PFSK-1 (cell line): ENCODE measurements at regions not wholly inside any gene's neighbourhood (a gene's known extent, or its start where the extent isn't known, plus 50 kb on each side); places are given as distances from the start of the nearest gene placed in this dataset.

Experiments
- FOXP2 ChIP-seq: optimal IDR thresholded peaks from 2 replicates; pipeline ENCODE3; 2011; ENCODE audit warnings: borderline replicate concordance, control low read depth, inconsistent platforms; ENCODE audit not compliant: insufficient read depth; ENCODE audit errors: extremely low read length, extremely low read depth
- POLR2AphosphoS5 ChIP-seq: IDR thresholded peaks from 2 replicates; pipeline ENCODE4 v1.6.1; 2012; ENCODE audit warnings: low read depth, mild to moderate bottlenecking, control low read depth, low read length, moderate library complexity
- REST ChIP-seq, 2 experiments: IDR thresholded peaks; 2 replicates each; pipeline versions ENCODE4 v1.6.1 to v1.8.0; 2011 to 2012; ENCODE audit warnings: low read depth in 2 of 2, low read length in 2 of 2, control low read depth in 1 of 2, inconsistent platforms in 1 of 2, mild to moderate bottlenecking in 1 of 2, moderate library complexity in 1 of 2; ENCODE audit not compliant: insufficient read depth in 1 of 2
- SIN3A ChIP-seq: IDR thresholded peaks from 2 replicates; pipeline ENCODE4 v1.6.1; 2012; ENCODE audit warnings: mild to moderate bottlenecking, low read length, moderate library complexity, borderline replicate concordance; ENCODE audit not compliant: insufficient read depth
- TAF1 ChIP-seq: IDR thresholded peaks from 2 replicates; pipeline ENCODE4 v1.6.1; 2012; ENCODE audit warnings: low read length, control low read depth, borderline replicate concordance; ENCODE audit not compliant: insufficient read depth

- TF ChIP-seq POLR2AphosphoS5 (no peak), REST (IDR thresholded peaks at IDR 0.05; ENCODE audit: insufficient read depth in 1 of 2, low read depth in 2 of 2, low read length in 2 of 2) (no peak)
Observed at GRCh38 chr1:55641947-55642346, 426.8 kb upstream of the USP24 start.

- TF ChIP-seq POLR2AphosphoS5 (peak; percentile 42; the same call in 1 of the 2 replicates), REST (IDR thresholded peaks at IDR 0.05; ENCODE audit: insufficient read depth in 1 of 2, low read depth in 2 of 2, low read length in 2 of 2) (0 out of 4 replicates have a peak, but pooled peaks of 1 of the 2 experiments have one; percentile 36), TAF1 (no peak), FOXP2 (no peak)
Observed at GRCh38 chr1:55640708-55641473, 425.7 kb upstream of the USP24 start.

GRCh38 chr1:55639526-55639925, 424.4 kb upstream of the USP24 start:
- no peak for TF ChIP-seq TAF1
- no peak for TF ChIP-seq FOXP2
- TF ChIP-seq POLR2AphosphoS5, result no peak
- TF ChIP-seq REST (IDR thresholded peaks at IDR 0.05; ENCODE audit: insufficient read depth in 1 of 2, low read depth in 2 of 2, low read length in 2 of 2), result no peak
- TF ChIP-seq SIN3A, result no peak

- no peak for TF ChIP-seq REST (IDR thresholded peaks at IDR 0.05; ENCODE audit: insufficient read depth in 1 of 2, low read depth in 2 of 2, low read length in 2 of 2)
- no peak for TF ChIP-seq TAF1
- TF ChIP-seq SIN3A, result no peak
Observed at GRCh38 chr1:55639051-55639450, 423.9 kb upstream of the USP24 start.

- TF ChIP-seq FOXP2 (no peak), TAF1 (no peak), SIN3A (no peak), POLR2AphosphoS5 (no peak), REST (IDR thresholded peaks at IDR 0.05; ENCODE audit: insufficient read depth in 1 of 2, low read depth in 2 of 2, low read length in 2 of 2) (no peak)
Observed at GRCh38 chr1:55636696-55637095, 421.5 kb upstream of the USP24 start.
